Keratinocyte (primary cell): ENCODE measurements at regions not wholly inside any gene's neighbourhood (a gene's known extent, or its start where the extent isn't known, plus 50 kb on each side); places are given as distances from the start of the nearest gene placed in this dataset.

Experiments
- DNase-seq: peaks from one replicate; pipeline ENCODE4 v3.0.0-alpha.2; 2011; ENCODE audit warnings: low read depth, missing footprints, low spot score
- FAIRE-seq: peaks from 2 replicates; lab custom pipeline; 2011; peaks lifted over from hg19 to GRCh38; lab: Jason Lieb, UNC
- H2AFZ ChIP-seq: 2 replicates; pipeline ENCODE4 v1.6.0; 2012; ENCODE audit warnings: low read length, control low read depth, inconsistent platforms; ENCODE audit not compliant: control insufficient read depth
- H3K27ac ChIP-seq: 2 replicates; pipeline ENCODE4 v1.5.1; 2011; ENCODE audit warnings: low read length; ENCODE audit not compliant: control insufficient read depth, insufficient read depth
- H3K27me3 ChIP-seq: 3 replicates; pipeline ENCODE4 v1.6.0; 2011; ENCODE audit warnings: low read length; ENCODE audit not compliant: control insufficient read depth, insufficient read depth; ENCODE audit errors: extremely low read depth
- H3K36me3 ChIP-seq, 2 experiments: 2 replicates in 1 of 2; 3 replicates in 1 of 2; pipeline ENCODE4 v1.5.1; 2011; ENCODE audit warnings: low read length in 2 of 2, mild to moderate bottlenecking in 1 of 2; ENCODE audit not compliant: control insufficient read depth in 2 of 2, insufficient read depth in 2 of 2; ENCODE audit errors: extremely low read depth in 1 of 2
- H3K4me1 ChIP-seq: 3 replicates; pipeline ENCODE4 v1.5.1; 2011; ENCODE audit warnings: low read length; ENCODE audit not compliant: control insufficient read depth, insufficient read depth; ENCODE audit errors: extremely low read depth
- H3K4me2 ChIP-seq: 3 replicates; pipeline ENCODE4 v1.6.0; 2011; ENCODE audit warnings: low read depth, low read length; ENCODE audit not compliant: control insufficient read depth, insufficient read depth; ENCODE audit errors: extremely low read depth
- H3K4me3 ChIP-seq, 3 experiments: fragments of 200-600 bp in 1 of 3; sonication (generic) in 1 of 3; 2 replicates in 2 of 3; 3 replicates in 1 of 3; pipeline ENCODE4 v1.5.1; 2011 to 2016; ENCODE audit warnings: low read length in 3 of 3, mild to moderate bottlenecking in 3 of 3, control low read depth in 2 of 3, inconsistent platforms in 1 of 3, low read depth in 1 of 3, mixed read lengths in 1 of 3, mixed run types in 1 of 3, moderate library complexity in 1 of 3; ENCODE audit not compliant: control insufficient read depth in 2 of 3, insufficient read depth in 2 of 3; ENCODE audit errors: extremely low read depth in 1 of 3
- H3K79me2 ChIP-seq: 2 replicates; pipeline ENCODE4 v1.6.0; 2012; ENCODE audit warnings: low read length; ENCODE audit not compliant: control insufficient read depth, insufficient read depth
- H3K9ac ChIP-seq: 3 replicates; pipeline ENCODE4 v1.6.0; 2011; ENCODE audit warnings: low read length; ENCODE audit not compliant: control insufficient read depth, insufficient read depth; ENCODE audit errors: extremely low read depth
- H3K9me1 ChIP-seq: 3 replicates; pipeline ENCODE4 v1.6.0; 2011; ENCODE audit warnings: low read length; ENCODE audit not compliant: control insufficient read depth, insufficient read depth; ENCODE audit errors: extremely low read depth
- H3K9me3 ChIP-seq: 2 replicates; pipeline ENCODE4 v1.5.1; 2012; ENCODE audit warnings: low read depth, low read length; ENCODE audit not compliant: control insufficient read depth
- H4K20me1 ChIP-seq: 3 replicates; pipeline ENCODE4 v1.6.0; 2011; ENCODE audit warnings: low read length; ENCODE audit not compliant: control insufficient read depth, insufficient read depth; ENCODE audit errors: extremely low read depth
- EZH2 ChIP-seq: IDR thresholded peaks from one replicate; pipeline ENCODE4 v1.6.1; 2012; ENCODE audit warnings: inconsistent platforms, mild to moderate bottlenecking, low read length, moderate library complexity
- dilution Hi-C: fragments of 300-500 bp; cut with MboI; formaldehyde crosslinking; loops from one replicate; pipeline ENCODE4 v1.7.0; 2020; ENCODE audit warnings: low sequenced_read_pairs; ENCODE audit not compliant: extremely low pct_ligation_motif_present
- TF ChIP-seq, protein P1 (sequence below), 3 experiments: IDR thresholded peaks in 1 of 3; conservative IDR thresholded peaks in 1 of 3; optimal IDR thresholded peaks in 1 of 3; 2 replicates in 2 of 3; 3 replicates in 1 of 3; pipeline versions ENCODE3 to v1.5.1; 2011; ENCODE audit warnings: low read length in 3 of 3, mild to moderate bottlenecking in 3 of 3, moderate library complexity in 2 of 3, control low read depth in 1 of 3, inconsistent platforms in 1 of 3; ENCODE audit not compliant: insufficient read depth in 2 of 3; ENCODE audit errors: extremely low read depth in 1 of 3

DNA sequence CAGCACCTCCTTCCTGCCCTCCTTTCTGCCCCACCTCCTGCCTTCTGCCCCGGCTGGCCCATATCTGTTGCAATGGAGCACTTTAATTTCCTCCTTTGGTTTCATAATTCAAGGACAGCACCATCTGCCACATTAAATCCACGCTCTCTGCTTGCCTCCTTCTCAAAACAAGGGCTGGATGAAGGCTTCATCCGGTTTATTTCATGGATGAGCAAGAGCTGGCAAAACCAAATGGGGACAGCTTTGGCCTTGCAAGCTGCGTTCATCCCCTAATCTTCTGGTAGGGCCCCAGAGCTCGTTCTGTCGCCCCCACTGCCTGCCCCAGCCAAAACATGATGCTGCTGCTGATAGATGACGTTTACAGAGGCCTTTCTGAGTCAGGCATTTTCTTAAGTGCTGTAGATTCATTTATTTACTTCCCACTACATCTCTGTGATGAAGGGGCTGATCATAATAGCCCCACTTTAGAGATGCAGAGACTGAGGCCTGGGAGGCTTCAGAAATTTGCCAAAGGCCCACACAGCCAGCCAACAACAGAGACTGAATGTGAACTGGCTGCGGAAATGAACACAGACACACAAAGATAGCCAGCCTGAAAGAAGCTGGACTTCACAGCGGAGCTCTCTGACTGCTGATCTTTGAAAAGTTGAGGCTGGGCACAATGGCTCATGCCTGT lies 115.6 kb upstream of the CPEB4 start:
- TF ChIP-seq, protein P1, sequence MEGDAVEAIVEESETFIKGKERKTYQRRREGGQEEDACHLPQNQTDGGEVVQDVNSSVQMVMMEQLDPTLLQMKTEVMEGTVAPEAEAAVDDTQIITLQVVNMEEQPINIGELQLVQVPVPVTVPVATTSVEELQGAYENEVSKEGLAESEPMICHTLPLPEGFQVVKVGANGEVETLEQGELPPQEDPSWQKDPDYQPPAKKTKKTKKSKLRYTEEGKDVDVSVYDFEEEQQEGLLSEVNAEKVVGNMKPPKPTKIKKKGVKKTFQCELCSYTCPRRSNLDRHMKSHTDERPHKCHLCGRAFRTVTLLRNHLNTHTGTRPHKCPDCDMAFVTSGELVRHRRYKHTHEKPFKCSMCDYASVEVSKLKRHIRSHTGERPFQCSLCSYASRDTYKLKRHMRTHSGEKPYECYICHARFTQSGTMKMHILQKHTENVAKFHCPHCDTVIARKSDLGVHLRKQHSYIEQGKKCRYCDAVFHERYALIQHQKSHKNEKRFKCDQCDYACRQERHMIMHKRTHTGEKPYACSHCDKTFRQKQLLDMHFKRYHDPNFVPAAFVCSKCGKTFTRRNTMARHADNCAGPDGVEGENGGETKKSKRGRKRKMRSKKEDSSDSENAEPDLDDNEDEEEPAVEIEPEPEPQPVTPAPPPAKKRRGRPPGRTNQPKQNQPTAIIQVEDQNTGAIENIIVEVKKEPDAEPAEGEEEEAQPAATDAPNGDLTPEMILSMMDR (optimal IDR thresholded peaks at IDR 0.05 in 1 of 3, IDR thresholded peaks at IDR 0.05 in 1 of 3, conservative IDR thresholded peaks at IDR 0.05 in 1 of 3; ENCODE audit: extremely low read depth in 1 of 3, insufficient read depth in 2 of 3, low read length in 3 of 3): no peak
- TF ChIP-seq EZH2: no peak
- Histone ChIP-seq H3K9ac (no peak overlapping the region), H3K27me3 (no peaks in the 10 kb centered on the region), H3K79me2 (no peaks in the 10 kb centered on the region), H3K36me3 (no peaks in the 10 kb centered on the region), H2AFZ (no peak overlapping the region), H3K4me2 (no peak overlapping the region), H3K4me3 (no peak overlapping the region), H3K9me1 (no peaks in the 10 kb centered on the region), H3K4me1 (no peaks in the 10 kb centered on the region), H4K20me1 (no peaks in the 10 kb centered on the region), H3K27ac (no peak overlapping the region), H3K9me3 (no peaks in the 10 kb centered on the region)
- FAIRE-seq (no peak), DNase-seq (no peak)
- dilution Hi-C loops: no loop called here

DNA sequence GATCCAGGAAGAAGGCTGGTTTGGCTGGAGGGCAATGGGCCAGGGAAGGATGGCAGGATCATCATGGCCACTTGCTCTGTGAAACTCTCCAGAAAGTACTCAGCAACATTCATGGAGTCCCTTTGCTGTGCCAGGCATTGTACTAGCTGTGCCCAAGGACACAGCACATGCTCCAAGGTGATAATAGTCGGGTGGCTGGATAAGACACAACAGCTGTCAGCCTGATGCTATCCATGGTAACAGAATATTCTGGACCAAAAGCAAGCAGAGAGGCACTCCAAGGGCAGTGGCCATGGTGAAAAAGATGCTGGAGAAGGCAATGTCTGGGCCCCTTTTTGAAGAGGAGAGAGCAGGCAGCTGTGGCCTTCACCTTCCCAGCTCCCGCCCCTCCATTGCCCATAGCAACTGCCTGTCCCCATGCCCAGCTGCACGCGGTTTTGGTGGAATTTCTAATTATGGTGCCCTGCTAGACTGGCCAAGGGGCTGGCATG lies 113.8 kb upstream of the CPEB4 start:
- Histone ChIP-seq H3K27ac (no peak overlapping the region), H3K27me3 (no peaks in the 10 kb centered on the region), H3K4me1 (no peaks in the 10 kb centered on the region), H3K79me2 (no peaks in the 10 kb centered on the region), H4K20me1 (no peaks in the 10 kb centered on the region), H2AFZ (no peak overlapping the region), H3K4me3 (no peak overlapping the region), H3K9me1 (no peaks in the 10 kb centered on the region), H3K9ac (no peak overlapping the region), H3K4me2 (no peak overlapping the region), H3K9me3 (no peaks in the 10 kb centered on the region), H3K36me3 (no peaks in the 10 kb centered on the region)
- DNase-seq: no peak
- no peak for TF ChIP-seq EZH2
- TF ChIP-seq, protein P1 (optimal IDR thresholded peaks at IDR 0.05 in 1 of 3, IDR thresholded peaks at IDR 0.05 in 1 of 3, conservative IDR thresholded peaks at IDR 0.05 in 1 of 3; ENCODE audit: extremely low read depth in 1 of 3, insufficient read depth in 2 of 3, low read length in 3 of 3): no peak
- no peak for FAIRE-seq
- dilution Hi-C loops: no loop called here
